Tibial nerve (tissue), 4 donors: ENCODE measurements at regions not wholly inside any gene's neighbourhood (a gene's known extent, or its start where the extent isn't known, plus 50 kb on each side); places are given as distances from the start of the nearest gene placed in this dataset.
A peak's percentile ranks its signal among the peaks of the same experiment; 100 is the strongest.

ENCODE experiments used
- DNase-seq, 2 donors: peaks; one replicate each; pipeline ENCODE4 v3.0.0-alpha.2; 2019; ENCODE audit warnings: low spot score in 2 of 2
- H3K27ac ChIP-seq, 4 donors: fragments of 200-600 bp; sonication (generic) in 3 of 4; one replicate each; pipeline ENCODE4 v1.5.1; 2017 to 2019; ENCODE audit warnings: mild to moderate bottlenecking in 1 of 4
- H3K27me3 ChIP-seq, 2 donors: fragments of 200-600 bp; sonication (generic) in 1 of 2; one replicate each; pipeline versions ENCODE4 v1.5.1 to v1.6.0; 2017 to 2019
- H3K36me3 ChIP-seq, 3 donors: fragments of 200-600 bp; sonication (generic); one replicate each; pipeline ENCODE4 v1.5.1; 2018 to 2019
- H3K4me1 ChIP-seq, 4 donors: fragments of 200-600 bp; sonication (generic) in 3 of 4; one replicate each; pipeline ENCODE4 v1.5.1; 2017 to 2019
- H3K4me3 ChIP-seq, 4 donors: fragments of 200-600 bp; sonication (generic) in 3 of 4; one replicate each; pipeline ENCODE4 v1.5.1; 2017 to 2019; ENCODE audit warnings: mild to moderate bottlenecking in 1 of 4, moderate library complexity in 1 of 4
- H3K9me3 ChIP-seq, 4 donors: fragments of 200-600 bp; sonication (generic) in 3 of 4; one replicate each; pipeline ENCODE4 v1.5.1; 2017 to 2019
- CTCF ChIP-seq, 5 experiments: fragments of 200-600 bp in 3 of 5; fragments of 450-650 bp in 2 of 5; sonication (generic) in 3 of 5; IDR thresholded peaks; one replicate each; pipeline ENCODE4 v1.5.1; 2016 to 2019; ENCODE audit warnings: antibody characterized with exemption in 5 of 5, mild to moderate bottlenecking in 3 of 5, moderate library complexity in 2 of 5
- EP300 ChIP-seq, 2 donors: sonication (generic); formaldehyde crosslinking; IDR thresholded peaks; one replicate each; pipeline ENCODE4 v1.6.1; 2017; ENCODE audit warnings: antibody characterized with exemption in 2 of 2, mild to moderate bottlenecking in 1 of 2
- POLR2A ChIP-seq, 2 donors: fragments of 450-650 bp; IDR thresholded peaks; one replicate each; pipeline ENCODE4 v1.6.1; 2017; ENCODE audit warnings: antibody characterized with exemption in 2 of 2, mild to moderate bottlenecking in 2 of 2, moderate library complexity in 2 of 2
- WGBS, 2 donors: methylation state at CpG; one replicate each; pipeline ENCODE4 v1.1.5; 2018; 5-methylcytosine and 5-hydroxymethylcytosine counted together

- Histone ChIP-seq H3K4me3 (no peak overlapping the region), H3K27me3 (no peaks in the 10 kb centered on the region), H3K27ac (no peak overlapping the region), H3K4me1 (no peaks in the 10 kb centered on the region), H3K9me3 (no peaks in the 10 kb centered on the region), H3K36me3 (no peaks in the 10 kb centered on the region)
- peak in 1 of 2 donors; percentile 53 for TF ChIP-seq EP300 (IDR thresholded peaks at IDR 0.05)
- TF ChIP-seq CTCF (IDR thresholded peaks at IDR 0.05) = no peak
- WGBS, 2 donors = 67 to 72% methylated on average over 5 of the region's 5 CpGs
- DNase-seq = no peak
These were observed 250.4 kb downstream of the C12orf75 start for GRCh38 chr12:105580821-105581352.

- no peak overlapping the region for H3K4me3 ChIP-seq
- no peak for TF ChIP-seq CTCF (IDR thresholded peaks at IDR 0.05)
- TF ChIP-seq POLR2A (IDR thresholded peaks at IDR 0.05) = no peak
- no peak for TF ChIP-seq EP300 (IDR thresholded peaks at IDR 0.05)
- no peak overlapping the region for H3K27ac ChIP-seq
These were observed 250.9 kb downstream of the C12orf75 start for GRCh38 chr12:105581420-105581819.

GRCh38 chr12:105585107-105585506, 254.6 kb downstream of the C12orf75 start:
- WGBS, 2 donors = 85 to 93% methylated on average over 3 of the region's 3 CpGs
- H3K27ac ChIP-seq = no peak overlapping the region
- H3K9me3 ChIP-seq = peaks cover 0 to 4% (median 0%) of the 10 kb centered on the region in 4 donors
- H3K4me3 ChIP-seq = no peak overlapping the region
- no peaks in the 10 kb centered on the region for H3K27me3 ChIP-seq
- no peaks in the 10 kb centered on the region for H3K36me3 ChIP-seq
- DNase-seq = no peak
- no peak for TF ChIP-seq CTCF (IDR thresholded peaks at IDR 0.05)
- no peak for TF ChIP-seq POLR2A (IDR thresholded peaks at IDR 0.05)
- no peak for TF ChIP-seq EP300 (IDR thresholded peaks at IDR 0.05)
- H3K4me1 ChIP-seq = no peaks in the 10 kb centered on the region

More at GRCh38 chr12:105581420-105581819, 250.9 kb downstream of the C12orf75 start:
- no peak for DNase-seq
- H3K9me3 ChIP-seq = peaks cover 0 to 3% (median 0%) of the 10 kb centered on the region in 4 donors
- H3K36me3 ChIP-seq = no peaks in the 10 kb centered on the region
- 81 to 84% methylated on average over 6 of the region's 6 CpGs for WGBS, 2 donors
- no peaks in the 10 kb centered on the region for H3K4me1 ChIP-seq
- no peaks in the 10 kb centered on the region for H3K27me3 ChIP-seq

DNA sequence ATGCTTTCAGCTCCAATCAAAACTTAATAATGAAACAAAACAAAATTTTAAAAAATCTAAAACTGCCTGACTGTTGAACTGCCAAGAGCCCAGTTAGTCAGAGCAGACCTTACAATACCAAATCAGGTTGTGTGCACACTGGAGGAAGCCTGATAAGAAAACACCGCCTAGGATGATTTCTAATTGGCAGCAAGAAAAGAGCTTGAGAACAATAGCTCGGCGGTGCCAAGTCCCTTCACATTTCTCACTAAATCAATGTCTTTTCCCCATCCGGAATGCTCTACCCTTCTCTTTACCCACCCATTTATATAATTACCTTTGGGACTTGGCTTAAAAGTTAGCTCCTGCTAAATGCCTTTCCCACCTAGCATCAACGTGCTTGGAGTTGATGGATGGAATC, 256.7 kb downstream of the C12orf75 start:
- no peak overlapping the region for H3K27ac ChIP-seq
- H3K4me3 ChIP-seq = no peak overlapping the region
- no peak for TF ChIP-seq CTCF (IDR thresholded peaks at IDR 0.05)
- TF ChIP-seq EP300 (IDR thresholded peaks at IDR 0.05) = peak in 1 of 2 donors; percentile 41
- no peak for TF ChIP-seq POLR2A (IDR thresholded peaks at IDR 0.05)
- H3K9me3 ChIP-seq = peaks cover 0 to 4% (median 0%) of the 10 kb centered on the region in 4 donors
- DNase-seq = no peak
- no peaks in the 10 kb centered on the region for H3K36me3 ChIP-seq
- no peaks in the 10 kb centered on the region for H3K27me3 ChIP-seq
- 65 to 68% methylated on average over 5 of the region's 5 CpGs for WGBS, 2 donors
- H3K4me1 ChIP-seq = no peaks in the 10 kb centered on the region

GRCh38 chr12:105588106-105588505, 257.6 kb downstream of the C12orf75 start:
- H3K36me3 ChIP-seq = no peaks in the 10 kb centered on the region
- no peak overlapping the region for H3K27ac ChIP-seq
- 86 to 88% methylated on average over 4 of the region's 4 CpGs for WGBS, 2 donors
- peaks cover 0 to 4% (median 0%) of the 10 kb centered on the region in 4 donors for H3K9me3 ChIP-seq
- DNase-seq = no peak
- H3K4me1 ChIP-seq = no peaks in the 10 kb centered on the region
- no peak overlapping the region for H3K4me3 ChIP-seq
- H3K27me3 ChIP-seq = no peaks in the 10 kb centered on the region
- TF ChIP-seq POLR2A (IDR thresholded peaks at IDR 0.05) (no peak), EP300 (IDR thresholded peaks at IDR 0.05) (no peak), CTCF (IDR thresholded peaks at IDR 0.05) (no peak)
